SK-N-SH (cell line): ENCODE measurements at regions not wholly inside any gene's neighbourhood (a gene's known extent, or its start where the extent isn't known, plus 50 kb on each side); places are given as distances from the start of the nearest gene placed in this dataset.
"Not testable (repeated sequence)": the region's sequence is repeated elsewhere in the genome, so short reads cannot be mapped to it uniquely, and the experiment has no call there.

Experiments used
- CTCF ChIA-PET: fragments of 300-600, 350-600 bp; formaldehyde crosslinking; extraction: SDS; loops from one replicate; lab custom pipeline; 2021; lab: Yijun Ruan, JAX
- POLR2A ChIA-PET: fragments of 350-600 bp; sonication (Branson Sonifier 250); formaldehyde crosslinking; extraction: SDS; loops from one replicate; lab custom pipeline; 2020; ENCODE audit warnings: antibody characterized with exemption, inconsistent platforms; lab: Yijun Ruan, JAX
- DNase-seq: peaks from one replicate; pipeline ENCODE4 v3.0.0; 2012
- H2AFZ ChIP-seq: fragments of 200-600 bp; sonication (generic); 2 replicates; pipeline ENCODE4 v1.8.1; 2016; ENCODE audit warnings: antibody characterized with exemption, mild to moderate bottlenecking, low read depth
- H3F3A ChIP-seq: fragments of 200-600 bp; sonication (generic); replicated peaks from 2 replicates; pipeline ENCODE3; 2016; ENCODE audit warnings: antibody characterized with exemption, mild to moderate bottlenecking; ENCODE audit not compliant: insufficient read depth
- H3K27ac ChIP-seq, 2 experiments: fragments of 200-500 bp in 1 of 2; fragments of 200-600 bp in 1 of 2; sonication (Bioruptor generic) in 1 of 2; sonication (generic), shearing (Covaris generic) in 1 of 2; 2 replicates each; pipeline versions ENCODE4 v1.5.1 to v1.6.1; 2014 to 2016; ENCODE audit warnings: low read depth in 2 of 2, inconsistent platforms in 1 of 2, low read length in 1 of 2, mild to moderate bottlenecking in 1 of 2, mixed read lengths in 1 of 2
- H3K27me3 ChIP-seq: fragments of 200-600 bp; sonication (generic), shearing (Covaris generic); 2 replicates; pipeline ENCODE4 v1.6.1; 2016; ENCODE audit warnings: mixed run types; ENCODE audit not compliant: insufficient read depth
- H3K36me3 ChIP-seq, 2 experiments: fragments of 200-500 bp in 1 of 2; fragments of 200-600 bp in 1 of 2; sonication (Bioruptor generic) in 1 of 2; sonication (generic) in 1 of 2; replicated peaks in 1 of 2; 2 replicates each; pipeline versions ENCODE3 to v1.5.1; 2014 to 2016; ENCODE audit warnings: low read length in 1 of 2, mild to moderate bottlenecking in 1 of 2; ENCODE audit not compliant: insufficient read depth in 2 of 2, control insufficient read depth in 1 of 2
- H3K4me1 ChIP-seq, 2 experiments: fragments of 200-500 bp in 1 of 2; fragments of 200-600 bp in 1 of 2; sonication (Bioruptor generic) in 1 of 2; sonication (generic), shearing (Covaris generic) in 1 of 2; 2 replicates each; pipeline versions ENCODE4 v1.5.1 to v1.6.1; 2014 to 2016; ENCODE audit warnings: low read depth in 1 of 2, low read length in 1 of 2, mixed run types in 1 of 2; ENCODE audit not compliant: insufficient read depth in 2 of 2, control insufficient read depth in 1 of 2
- H3K4me2 ChIP-seq: fragments of 200-600 bp; sonication (generic), shearing (Covaris generic); 2 replicates; pipeline ENCODE4 v1.6.1; 2017; ENCODE audit warnings: mixed run types
- H3K4me3 ChIP-seq, 2 experiments: fragments of 200-500 bp in 1 of 2; fragments of 200-600 bp in 1 of 2; sonication (Bioruptor generic) in 1 of 2; sonication (generic), shearing (Covaris generic) in 1 of 2; 2 replicates each; pipeline versions ENCODE4 v1.5.1 to v1.8.1; 2014 to 2016; ENCODE audit warnings: low read depth in 2 of 2, inconsistent platforms in 1 of 2, low read length in 1 of 2, mild to moderate bottlenecking in 1 of 2, mixed read lengths in 1 of 2, moderate library complexity in 1 of 2
- H3K79me2 ChIP-seq: fragments of 200-600 bp; sonication (generic); 2 replicates; pipeline ENCODE4 v1.8.1; 2017; ENCODE audit warnings: mild to moderate bottlenecking; ENCODE audit not compliant: insufficient read depth
- H3K9ac ChIP-seq: fragments of 200-600 bp; sonication (generic); 2 replicates; pipeline ENCODE4 v1.6.1; 2017; ENCODE audit warnings: mixed run types
- H3K9me2 ChIP-seq: fragments of 200-600 bp; sonication (generic); 2 replicates; pipeline ENCODE4 v1.6.1; 2017; ENCODE audit warnings: mixed run types
- H3K9me3 ChIP-seq: fragments of 200-600 bp; sonication (generic); 2 replicates; pipeline ENCODE4 v1.6.1; 2017; ENCODE audit warnings: mixed run types, mild to moderate bottlenecking, moderate library complexity
- H4K20me1 ChIP-seq: fragments of 200-600 bp; sonication (generic); 2 replicates; pipeline ENCODE4 v1.6.1; 2017; ENCODE audit warnings: mild to moderate bottlenecking, mixed run types; ENCODE audit not compliant: insufficient read depth
- MXI1 ChIP-seq: IDR thresholded peaks from 2 replicates; pipeline ENCODE4 v1.6.1; 2012; ENCODE audit warnings: mild to moderate bottlenecking, low read depth, low read length, improper control_type of control experiment
- PBX3 ChIP-seq: IDR thresholded peaks from 2 replicates; pipeline ENCODE4; 2012
- RAD21 ChIP-seq: IDR thresholded peaks from 2 replicates; pipeline ENCODE4 v1.6.1; 2012; ENCODE audit warnings: mild to moderate bottlenecking, low read length
- RCOR1 ChIP-seq: fragments of 150-350 bp; IDR thresholded peaks from 2 replicates; pipeline ENCODE4 v1.6.1; 2017; ENCODE audit warnings: antibody characterized with exemption, low read length
- REST ChIP-seq: IDR thresholded peaks from 2 replicates; pipeline ENCODE4 v1.6.1; 2012; ENCODE audit warnings: mild to moderate bottlenecking, low read depth, low read length, moderate library complexity
- RXRA ChIP-seq: IDR thresholded peaks from 2 replicates; pipeline ENCODE4 v1.4.0; 2012; ENCODE audit warnings: low read depth, mild to moderate bottlenecking, borderline replicate concordance
- WGBS: methylation state at CpG from one replicate; pipeline ENCODE4 v1.1.6; 2017; ENCODE audit warnings: low lambda C conversion rate; 5-methylcytosine and 5-hydroxymethylcytosine counted together

DNA sequence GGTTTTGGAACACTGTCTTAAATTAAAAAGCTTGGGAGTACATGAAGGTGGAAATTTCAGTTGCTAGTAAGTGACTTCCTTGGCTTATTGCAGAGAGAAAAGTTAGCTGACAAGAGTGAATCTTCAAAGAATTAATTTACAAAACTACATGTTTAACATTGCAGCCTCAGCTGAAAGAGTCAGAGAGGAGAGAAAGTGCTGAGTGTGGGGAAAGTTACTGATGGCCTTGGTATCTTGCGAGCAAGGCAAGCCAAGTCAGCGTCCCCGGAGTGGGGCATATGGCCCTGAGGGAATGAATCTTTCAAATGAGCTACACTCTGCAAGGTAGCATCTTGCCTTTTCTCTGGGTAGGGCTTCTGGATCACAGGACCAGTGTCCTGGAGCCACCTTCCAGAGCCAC, 131.3 kb downstream of the LPIN1 start:
- Histone ChIP-seq H3K9ac (no peak overlapping the region), H2AFZ (no peak overlapping the region), H3K27ac (no peak overlapping the region), H3F3A (no peaks in the 10 kb centered on the region), H3K79me2 (no peaks in the 10 kb centered on the region), H3K36me3 (no peaks in the 10 kb centered on the region), H4K20me1 (no peaks in the 10 kb centered on the region), H3K9me2 (no peaks in the 10 kb centered on the region), H3K9me3 (no peaks in the 10 kb centered on the region), H3K27me3 (no peaks in the 10 kb centered on the region), H3K4me3 (no peak overlapping the region), H3K4me1 (no peaks in the 10 kb centered on the region), H3K4me2 (no peak overlapping the region)
- 89% methylated on average over 3 of the region's 3 CpGs for WGBS
- POLR2A ChIA-PET, result no interaction called here
- TF ChIP-seq RAD21 (no peak), PBX3 (no peak), RCOR1 (no peak), MXI1 (no peak), REST (no peak), RXRA (no peak)
- DNase-seq, result no peak
- CTCF ChIA-PET, result interaction anchor here (1.0 to 2.7 kb wide), 2 partner anchors 14 to 38 kb away, joined by 4 to 10 read pairs; no protein-coding TSS in a partner anchor

- POLR2A ChIA-PET, H4K20me1 ChIP-seq, H3K9ac ChIP-seq, H2AFZ ChIP-seq, H3K4me2 ChIP-seq, H3K4me1 ChIP-seq, CTCF ChIA-PET, H3F3A ChIP-seq, H3K4me3 ChIP-seq, H3K79me2 ChIP-seq, H3K27ac ChIP-seq, H3K27me3 ChIP-seq, H3K36me3 ChIP-seq, H3K9me2 ChIP-seq, DNase-seq: not testable (repeated sequence)
- H3K9me3 ChIP-seq, result peaks cover 20% of the 10 kb centered on the region; the same call in 1 of the 2 replicates
- 38% methylated on average over 4 of the region's 4 CpGs for WGBS
Measured at GRCh38 chr2:11885253-11885652, 138.8 kb downstream of the LPIN1 start.

- H3K4me1 ChIP-seq, POLR2A ChIA-PET, H2AFZ ChIP-seq, H3F3A ChIP-seq, DNase-seq, H3K79me2 ChIP-seq, H3K4me2 ChIP-seq, H3K27me3 ChIP-seq, H3K4me3 ChIP-seq, H3K36me3 ChIP-seq, H3K9ac ChIP-seq, CTCF ChIA-PET, H3K27ac ChIP-seq, H4K20me1 ChIP-seq, H3K9me2 ChIP-seq: not testable (repeated sequence)
- 21% methylated on average over 4 of the region's 8 CpGs for WGBS
- H3K9me3 ChIP-seq, result peaks cover 20% of the 10 kb centered on the region; the same call in 1 of the 2 replicates
Measured at GRCh38 chr2:11886899-11887298, 140.5 kb downstream of the LPIN1 start.
